ENCODE measurements at regions not wholly inside any gene's neighbourhood (a gene's known extent, or its start where the extent isn't known, plus 50 kb on each side); places are given as distances from the start of the nearest gene placed in this dataset.

- DNase-seq (no peak), ATAC-seq (no peak)
- intact Hi-C loops (cut with DNase I) = loop anchor here (2.0 to 10.0 kb wide), 5 partner anchors 625 to 817 kb away; partner anchors contain the start of gene LMO4 (in 2 of the 2)
- Histone ChIP-seq H3K4me1 (no peaks in the 10 kb centered on the region), H3K36me3 (ENCODE audit: insufficient read depth in 1 of 2, low read depth in 1 of 2) (no peaks in the 10 kb centered on the region), H3K27me3 (ENCODE audit: insufficient read depth in 3 of 3, low read length in 2 of 3) (no peaks in the 10 kb centered on the region), H3K9me3 (no peaks in the 10 kb centered on the region), H3K27ac (no peak overlapping the region), H3K4me3 (no peak overlapping the region)
- TF ChIP-seq CTCF (IDR thresholded peaks at IDR 0.05) = no peak
- 52 to 64% (median 60%) methylated on average over 4 of the region's 4 CpGs for WGBS, 3 donors
Observed at GRCh38 chr1:87951852-87952251, 623.2 kb downstream of the LMO4 start.

GRCh38 chr1:87953121-87953520, 624.4 kb downstream of the LMO4 start:
- no peaks in the 10 kb centered on the region for H3K4me1 ChIP-seq
- H3K27ac ChIP-seq = no peak overlapping the region
- intact Hi-C loops (cut with DNase I) = loop anchor here (5.0 to 10.0 kb wide), 4 partner anchors 626 to 818 kb away; partner anchors contain the start of gene LMO4 (in 2 of the 2)
- no peak overlapping the region for H3K4me3 ChIP-seq
- TF ChIP-seq CTCF (IDR thresholded peaks at IDR 0.05) = no peak
- no peaks in the 10 kb centered on the region for H3K36me3 ChIP-seq (ENCODE audit: insufficient read depth in 1 of 2, low read depth in 1 of 2)
- WGBS, 3 donors = 60 to 73% (median 64%) methylated on average over 3 of the region's 3 CpGs
- DNase-seq = no peak
- no peaks in the 10 kb centered on the region for H3K9me3 ChIP-seq
- H3K27me3 ChIP-seq (ENCODE audit: insufficient read depth in 3 of 3, low read length in 2 of 3) = no peaks in the 10 kb centered on the region
- no peak for ATAC-seq

- H3K4me3 ChIP-seq = no peak overlapping the region
- intact Hi-C loops (cut with DNase I) = loop anchor here (5.0 to 10.0 kb wide), 4 partner anchors 627 to 819 kb away; partner anchors contain the start of gene LMO4 (in 2 of the 2)
- no peak overlapping the region for H3K27ac ChIP-seq
- H3K36me3 ChIP-seq (ENCODE audit: insufficient read depth in 1 of 2, low read depth in 1 of 2) = no peaks in the 10 kb centered on the region
- DNase-seq (peak; percentile 33 to 64), ATAC-seq (peak in 3 of 4 donors; percentile 64 to 83 (median 67))
- no peaks in the 10 kb centered on the region for H3K9me3 ChIP-seq
- no peaks in the 10 kb centered on the region for H3K4me1 ChIP-seq
- H3K27me3 ChIP-seq (ENCODE audit: insufficient read depth in 3 of 3, low read length in 2 of 3) = no peaks in the 10 kb centered on the region
- WGBS, 3 donors = 21 to 27% (median 26%) methylated on average over 3 of the region's 3 CpGs
- TF ChIP-seq CTCF (IDR thresholded peaks at IDR 0.05) = peak; percentile 82
Observed at GRCh38 chr1:87953732-87954344, 625.2 kb downstream of the LMO4 start.

GRCh38 chr1:87955038-87955437, 626.4 kb downstream of the LMO4 start:
- WGBS, 3 donors = 70 to 79% (median 72%) methylated on average over 5 of the region's 5 CpGs

More at GRCh38 chr1:87955038-87955437, 626.4 kb downstream of the LMO4 start:
- no peak for TF ChIP-seq CTCF (IDR thresholded peaks at IDR 0.05)
- Histone ChIP-seq H3K27me3 (ENCODE audit: insufficient read depth in 3 of 3, low read length in 2 of 3) (no peaks in the 10 kb centered on the region), H3K27ac (no peak overlapping the region), H3K9me3 (no peaks in the 10 kb centered on the region), H3K4me1 (no peaks in the 10 kb centered on the region), H3K36me3 (ENCODE audit: insufficient read depth in 1 of 2, low read depth in 1 of 2) (no peaks in the 10 kb centered on the region), H3K4me3 (no peak overlapping the region)
- no peak for DNase-seq
- intact Hi-C loops (cut with DNase I) = loop anchor here (5.0 to 10.0 kb wide), 4 partner anchors 630 to 820 kb away; partner anchors contain the start of gene LMO4 (in 1 of the 2)
- no peak for ATAC-seq
